ENCODE measurements at regions not wholly inside any gene's neighbourhood (a gene's known extent, or its start where the extent isn't known, plus 50 kb on each side); places are given as distances from the start of the nearest gene placed in this dataset.

- no peaks in the 10 kb centered on the region for H3K27me3 ChIP-seq (ENCODE audit: control insufficient read depth in 2 of 2, insufficient read depth in 2 of 2, low read length in 2 of 2)
- no peak overlapping the region for H3K9ac ChIP-seq (ENCODE audit: low read depth in 1 of 2, low read length in 2 of 2)
- H3K27ac ChIP-seq (ENCODE audit: low read depth in 2 of 2, low read length in 2 of 2), result no peak overlapping the region
- no peak overlapping the region for H3K4me3 ChIP-seq (ENCODE audit: low read length in 2 of 2)
- no peaks in the 10 kb centered on the region for H3K4me1 ChIP-seq (ENCODE audit: control insufficient read depth in 2 of 2, insufficient read depth in 2 of 2, low read length in 2 of 2)
- no peaks in the 10 kb centered on the region for H3K9me3 ChIP-seq (ENCODE audit: control insufficient read depth in 2 of 2, low read length in 2 of 2)
- H3K36me3 ChIP-seq (ENCODE audit: control insufficient read depth in 2 of 2, insufficient read depth in 2 of 2, low read length in 2 of 2), result no peaks in the 10 kb centered on the region
Observed at GRCh38 chr5:106417163-106417562, 1253.6 kb downstream of the EFNA5 start.

- Histone ChIP-seq H3K27me3 (ENCODE audit: control insufficient read depth in 2 of 2, insufficient read depth in 2 of 2, low read length in 2 of 2) (no peaks in the 10 kb centered on the region), H3K27ac (ENCODE audit: low read depth in 2 of 2, low read length in 2 of 2) (no peak overlapping the region), H3K9ac (ENCODE audit: low read depth in 1 of 2, low read length in 2 of 2) (no peak overlapping the region), H3K9me3 (ENCODE audit: control insufficient read depth in 2 of 2, low read length in 2 of 2) (no peaks in the 10 kb centered on the region), H3K4me1 (ENCODE audit: control insufficient read depth in 2 of 2, insufficient read depth in 2 of 2, low read length in 2 of 2) (no peaks in the 10 kb centered on the region), H3K36me3 (ENCODE audit: control insufficient read depth in 2 of 2, insufficient read depth in 2 of 2, low read length in 2 of 2) (no peaks in the 10 kb centered on the region), H3K4me3 (ENCODE audit: low read length in 2 of 2) (no peak overlapping the region)
Observed at GRCh38 chr5:106415541-106415940, 1255.2 kb downstream of the EFNA5 start.

GRCh38 chr5:106414342-106414741 is 1256.4 kb downstream of the EFNA5 start:
- Histone ChIP-seq H3K9me3 (ENCODE audit: control insufficient read depth in 2 of 2, low read length in 2 of 2) (no peaks in the 10 kb centered on the region), H3K4me3 (ENCODE audit: low read length in 2 of 2) (no peak overlapping the region), H3K27ac (ENCODE audit: low read depth in 2 of 2, low read length in 2 of 2) (no peak overlapping the region), H3K9ac (ENCODE audit: low read depth in 1 of 2, low read length in 2 of 2) (no peak overlapping the region), H3K36me3 (ENCODE audit: control insufficient read depth in 2 of 2, insufficient read depth in 2 of 2, low read length in 2 of 2) (no peaks in the 10 kb centered on the region), H3K4me1 (ENCODE audit: control insufficient read depth in 2 of 2, insufficient read depth in 2 of 2, low read length in 2 of 2) (no peaks in the 10 kb centered on the region), H3K27me3 (ENCODE audit: control insufficient read depth in 2 of 2, insufficient read depth in 2 of 2, low read length in 2 of 2) (no peaks in the 10 kb centered on the region)

GRCh38 chr5:106412606-106413005 is 1258.1 kb downstream of the EFNA5 start:
- Histone ChIP-seq H3K27ac (ENCODE audit: low read depth in 2 of 2, low read length in 2 of 2) (no peak overlapping the region), H3K27me3 (ENCODE audit: control insufficient read depth in 2 of 2, insufficient read depth in 2 of 2, low read length in 2 of 2) (no peaks in the 10 kb centered on the region), H3K4me1 (ENCODE audit: control insufficient read depth in 2 of 2, insufficient read depth in 2 of 2, low read length in 2 of 2) (no peaks in the 10 kb centered on the region), H3K4me3 (ENCODE audit: low read length in 2 of 2) (no peak overlapping the region), H3K9ac (ENCODE audit: low read depth in 1 of 2, low read length in 2 of 2) (no peak overlapping the region), H3K36me3 (ENCODE audit: control insufficient read depth in 2 of 2, insufficient read depth in 2 of 2, low read length in 2 of 2) (no peaks in the 10 kb centered on the region), H3K9me3 (ENCODE audit: control insufficient read depth in 2 of 2, low read length in 2 of 2) (no peaks in the 10 kb centered on the region)

- Histone ChIP-seq H3K4me3 (ENCODE audit: low read length in 2 of 2) (no peak overlapping the region), H3K27ac (ENCODE audit: low read depth in 2 of 2, low read length in 2 of 2) (no peak overlapping the region), H3K27me3 (ENCODE audit: control insufficient read depth in 2 of 2, insufficient read depth in 2 of 2, low read length in 2 of 2) (no peaks in the 10 kb centered on the region), H3K36me3 (ENCODE audit: control insufficient read depth in 2 of 2, insufficient read depth in 2 of 2, low read length in 2 of 2) (no peaks in the 10 kb centered on the region), H3K4me1 (ENCODE audit: control insufficient read depth in 2 of 2, insufficient read depth in 2 of 2, low read length in 2 of 2) (no peaks in the 10 kb centered on the region), H3K9me3 (ENCODE audit: control insufficient read depth in 2 of 2, low read length in 2 of 2) (no peaks in the 10 kb centered on the region), H3K9ac (ENCODE audit: low read depth in 1 of 2, low read length in 2 of 2) (no peak overlapping the region)
Observed at GRCh38 chr5:106408570-106408969, 1262.2 kb downstream of the EFNA5 start.

- H3K27me3 ChIP-seq (ENCODE audit: control insufficient read depth in 2 of 2, insufficient read depth in 2 of 2, low read length in 2 of 2), result no peaks in the 10 kb centered on the region
- no peak overlapping the region for H3K9ac ChIP-seq (ENCODE audit: low read depth in 1 of 2, low read length in 2 of 2)
- no peak overlapping the region for H3K4me3 ChIP-seq (ENCODE audit: low read length in 2 of 2)
- no peaks in the 10 kb centered on the region for H3K9me3 ChIP-seq (ENCODE audit: control insufficient read depth in 2 of 2, low read length in 2 of 2)
- H3K27ac ChIP-seq (ENCODE audit: low read depth in 2 of 2, low read length in 2 of 2), result no peak overlapping the region
- H3K36me3 ChIP-seq (ENCODE audit: control insufficient read depth in 2 of 2, insufficient read depth in 2 of 2, low read length in 2 of 2), result no peaks in the 10 kb centered on the region
- no peaks in the 10 kb centered on the region for H3K4me1 ChIP-seq (ENCODE audit: control insufficient read depth in 2 of 2, insufficient read depth in 2 of 2, low read length in 2 of 2)
Observed at GRCh38 chr5:106408141-106408540, 1262.6 kb downstream of the EFNA5 start.

- Histone ChIP-seq H3K27ac (ENCODE audit: low read depth in 2 of 2, low read length in 2 of 2) (no peak overlapping the region), H3K9ac (ENCODE audit: low read depth in 1 of 2, low read length in 2 of 2) (no peak overlapping the region), H3K4me1 (ENCODE audit: control insufficient read depth in 2 of 2, insufficient read depth in 2 of 2, low read length in 2 of 2) (no peaks in the 10 kb centered on the region), H3K4me3 (ENCODE audit: low read length in 2 of 2) (no peak overlapping the region), H3K9me3 (ENCODE audit: control insufficient read depth in 2 of 2, low read length in 2 of 2) (no peaks in the 10 kb centered on the region), H3K27me3 (ENCODE audit: control insufficient read depth in 2 of 2, insufficient read depth in 2 of 2, low read length in 2 of 2) (no peaks in the 10 kb centered on the region), H3K36me3 (ENCODE audit: control insufficient read depth in 2 of 2, insufficient read depth in 2 of 2, low read length in 2 of 2) (no peaks in the 10 kb centered on the region)
Observed at GRCh38 chr5:106401561-106401960, 1269.2 kb downstream of the EFNA5 start.

GRCh38 chr5:106399391-106399790 is 1271.3 kb downstream of the EFNA5 start:
- H3K27me3 ChIP-seq (ENCODE audit: control insufficient read depth in 2 of 2, insufficient read depth in 2 of 2, low read length in 2 of 2), result no peaks in the 10 kb centered on the region

GRCh38 chr5:106397700-106398099 is 1273.0 kb downstream of the EFNA5 start:
- Histone ChIP-seq H3K4me1 (ENCODE audit: control insufficient read depth in 2 of 2, insufficient read depth in 2 of 2, low read length in 2 of 2) (no peaks in the 10 kb centered on the region), H3K27ac (ENCODE audit: low read depth in 2 of 2, low read length in 2 of 2) (no peak overlapping the region), H3K4me3 (ENCODE audit: low read length in 2 of 2) (no peak overlapping the region), H3K36me3 (ENCODE audit: control insufficient read depth in 2 of 2, insufficient read depth in 2 of 2, low read length in 2 of 2) (no peaks in the 10 kb centered on the region), H3K9me3 (ENCODE audit: control insufficient read depth in 2 of 2, low read length in 2 of 2) (no peaks in the 10 kb centered on the region), H3K9ac (ENCODE audit: low read depth in 1 of 2, low read length in 2 of 2) (no peak overlapping the region), H3K27me3 (ENCODE audit: control insufficient read depth in 2 of 2, insufficient read depth in 2 of 2, low read length in 2 of 2) (no peaks in the 10 kb centered on the region)

More at GRCh38 chr5:106399391-106399790, 1271.3 kb downstream of the EFNA5 start:
- Histone ChIP-seq H3K36me3 (ENCODE audit: control insufficient read depth in 2 of 2, insufficient read depth in 2 of 2, low read length in 2 of 2) (no peaks in the 10 kb centered on the region), H3K4me3 (ENCODE audit: low read length in 2 of 2) (no peak overlapping the region), H3K9ac (ENCODE audit: low read depth in 1 of 2, low read length in 2 of 2) (no peak overlapping the region), H3K9me3 (ENCODE audit: control insufficient read depth in 2 of 2, low read length in 2 of 2) (no peaks in the 10 kb centered on the region), H3K27ac (ENCODE audit: low read depth in 2 of 2, low read length in 2 of 2) (no peak overlapping the region), H3K4me1 (ENCODE audit: control insufficient read depth in 2 of 2, insufficient read depth in 2 of 2, low read length in 2 of 2) (no peaks in the 10 kb centered on the region)

GRCh38 chr5:106393276-106393675 is 1277.5 kb downstream of the EFNA5 start:
- Histone ChIP-seq H3K36me3 (ENCODE audit: control insufficient read depth in 2 of 2, insufficient read depth in 2 of 2, low read length in 2 of 2) (no peaks in the 10 kb centered on the region), H3K27me3 (ENCODE audit: control insufficient read depth in 2 of 2, insufficient read depth in 2 of 2, low read length in 2 of 2) (no peaks in the 10 kb centered on the region), H3K4me3 (ENCODE audit: low read length in 2 of 2) (no peak overlapping the region), H3K9ac (ENCODE audit: low read depth in 1 of 2, low read length in 2 of 2) (no peak overlapping the region), H3K4me1 (ENCODE audit: control insufficient read depth in 2 of 2, insufficient read depth in 2 of 2, low read length in 2 of 2) (no peaks in the 10 kb centered on the region), H3K9me3 (ENCODE audit: control insufficient read depth in 2 of 2, low read length in 2 of 2) (no peaks in the 10 kb centered on the region), H3K27ac (ENCODE audit: low read depth in 2 of 2, low read length in 2 of 2) (no peak overlapping the region)

- Histone ChIP-seq H3K9me3 (ENCODE audit: control insufficient read depth in 2 of 2, low read length in 2 of 2) (no peaks in the 10 kb centered on the region), H3K4me3 (ENCODE audit: low read length in 2 of 2) (no peak overlapping the region), H3K27me3 (ENCODE audit: control insufficient read depth in 2 of 2, insufficient read depth in 2 of 2, low read length in 2 of 2) (no peaks in the 10 kb centered on the region), H3K4me1 (ENCODE audit: control insufficient read depth in 2 of 2, insufficient read depth in 2 of 2, low read length in 2 of 2) (no peaks in the 10 kb centered on the region), H3K36me3 (ENCODE audit: control insufficient read depth in 2 of 2, insufficient read depth in 2 of 2, low read length in 2 of 2) (no peaks in the 10 kb centered on the region), H3K9ac (ENCODE audit: low read depth in 1 of 2, low read length in 2 of 2) (no peak overlapping the region), H3K27ac (ENCODE audit: low read depth in 2 of 2, low read length in 2 of 2) (no peak overlapping the region)
Observed at GRCh38 chr5:106392766-106393165, 1278.0 kb downstream of the EFNA5 start.
